Trophoblast cell (in vitro differentiated cells and primary cell): ENCODE measurements at regions not wholly inside any gene's neighbourhood (a gene's known extent, or its start where the extent isn't known, plus 50 kb on each side); places are given as distances from the start of the nearest gene placed in this dataset.

Experiments
- DNase-seq, 2 donors: peaks; one replicate each; pipeline ENCODE4 v3.0.0-alpha.2; 2016
- H2AFZ ChIP-seq: 2 replicates; pipeline ENCODE4 v1.6.1; 2013; ENCODE audit warnings: low read length, moderate library complexity, mild to moderate bottlenecking; ENCODE audit not compliant: insufficient read depth, poor library complexity
- H2AK5ac ChIP-seq: 2 replicates; pipeline ENCODE4 v1.6.1; 2013; ENCODE audit warnings: mild to moderate bottlenecking, low read length
- H2BK120ac ChIP-seq: 2 replicates; pipeline ENCODE4 v1.6.1; 2013; ENCODE audit warnings: low read length, mild to moderate bottlenecking, moderate library complexity; ENCODE audit not compliant: insufficient read depth, poor library complexity
- H2BK12ac ChIP-seq: 2 replicates; pipeline ENCODE4 v1.6.1; 2013; ENCODE audit warnings: mild to moderate bottlenecking, low read length, moderate library complexity
- H2BK5ac ChIP-seq: 2 replicates; pipeline ENCODE4 v1.6.1; 2013; ENCODE audit warnings: low read length, low read depth, moderate library complexity, mild to moderate bottlenecking; ENCODE audit not compliant: poor library complexity
- H3K14ac ChIP-seq: 2 replicates; pipeline ENCODE4 v1.6.1; 2013; ENCODE audit warnings: mild to moderate bottlenecking, low read length
- H3K18ac ChIP-seq: 2 replicates; pipeline ENCODE4 v1.6.1; 2013; ENCODE audit warnings: mild to moderate bottlenecking, low read length
- H3K23ac ChIP-seq: 2 replicates; pipeline ENCODE4 v1.6.1; 2013; ENCODE audit warnings: low read length
- H3K27ac ChIP-seq: 2 replicates; pipeline ENCODE4 v1.5.1; 2013; ENCODE audit warnings: low read depth, mild to moderate bottlenecking, inconsistent platforms, low read length, moderate library complexity
- H3K27me3 ChIP-seq: 2 replicates; pipeline ENCODE4 v1.6.1; 2013; ENCODE audit warnings: inconsistent platforms, mild to moderate bottlenecking, low read length, moderate library complexity; ENCODE audit not compliant: insufficient read depth
- H3K36me3 ChIP-seq, 2 experiments: 1 replicate in 1 of 2; 2 replicates in 1 of 2; pipeline ENCODE4 v1.6.1; 2013; ENCODE audit warnings: low read length in 2 of 2, mild to moderate bottlenecking in 2 of 2, moderate library complexity in 1 of 2; ENCODE audit not compliant: insufficient read depth in 2 of 2, control insufficient read depth in 1 of 2
- H3K4ac ChIP-seq: 2 replicates; pipeline ENCODE4 v1.6.1; 2013; ENCODE audit warnings: low read depth, mild to moderate bottlenecking, low read length, moderate library complexity
- H3K4me1 ChIP-seq, 2 experiments: 1 replicate in 1 of 2; 2 replicates in 1 of 2; pipeline ENCODE4 v1.6.1; 2013; ENCODE audit warnings: low read length in 2 of 2, mild to moderate bottlenecking in 2 of 2, moderate library complexity in 1 of 2; ENCODE audit not compliant: insufficient read depth in 2 of 2, control insufficient read depth in 1 of 2
- H3K4me2 ChIP-seq: 2 replicates; pipeline ENCODE4 v1.6.1; 2013; ENCODE audit warnings: inconsistent platforms, mild to moderate bottlenecking, low read length, moderate library complexity
- H3K4me3 ChIP-seq: 2 replicates; pipeline ENCODE4 v1.5.1; 2013; ENCODE audit warnings: mild to moderate bottlenecking, low read depth, low read length, inconsistent platforms
- H3K79me1 ChIP-seq: one replicate; pipeline ENCODE4 v1.6.1; 2013; ENCODE audit warnings: low read length
- H3K79me2 ChIP-seq: 2 replicates; pipeline ENCODE4 v1.6.1; 2013; ENCODE audit warnings: low read length, mild to moderate bottlenecking; ENCODE audit not compliant: control insufficient read depth, insufficient read depth, poor library complexity
- H3K9ac ChIP-seq: 2 replicates; pipeline ENCODE4 v1.6.1; 2013; ENCODE audit warnings: mild to moderate bottlenecking, low read length
- H3K9me3 ChIP-seq: 2 replicates; pipeline ENCODE4 v1.6.1; 2013; ENCODE audit warnings: low read depth, mild to moderate bottlenecking, control low read depth, inconsistent platforms, low read length; ENCODE audit not compliant: insufficient read depth
- H4K12ac ChIP-seq: 2 replicates; pipeline ENCODE4 v1.6.1; 2013; ENCODE audit warnings: low read depth, mild to moderate bottlenecking, low read length, moderate library complexity
- H4K8ac ChIP-seq: 2 replicates; pipeline ENCODE4 v1.6.1; 2013; ENCODE audit warnings: low read depth, mild to moderate bottlenecking, low read length, moderate library complexity
- H4K91ac ChIP-seq: one replicate; pipeline ENCODE4 v1.6.1; 2013; ENCODE audit warnings: low read depth, mild to moderate bottlenecking, low read length, moderate library complexity
- WGBS: extraction: QIAGEN DNeasy Blood & Tissue Kit; methylation state at CpG from one replicate; pipeline ENCODE4 v1.1.7; 2013; ENCODE audit warnings: missing lambda C conversion rate; ENCODE audit not compliant: insufficient read length, insufficient coverage; ENCODE audit errors: extremely low coverage; 5-methylcytosine and 5-hydroxymethylcytosine counted together

DNA sequence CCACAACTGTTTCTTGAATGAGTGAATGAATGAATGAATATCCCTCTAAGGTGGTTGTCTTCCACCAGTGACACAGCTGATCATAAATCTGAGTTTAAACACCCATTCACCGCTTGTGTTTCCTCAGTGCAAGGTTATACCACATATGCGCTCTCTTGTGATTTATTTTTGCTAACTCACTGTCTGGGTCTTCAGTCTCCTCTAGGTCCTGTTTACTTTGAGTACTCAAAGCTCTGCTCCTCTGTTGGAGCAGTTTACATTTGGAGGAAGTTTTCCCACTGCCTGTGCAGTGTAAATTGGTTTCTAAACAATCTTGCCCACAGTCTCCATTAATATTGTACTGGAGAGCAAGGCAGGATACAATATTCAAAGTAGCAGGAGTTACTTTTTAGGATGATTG is 212.6 kb upstream of the JADE1 start:
- Histone ChIP-seq H3K79me2 (no peaks in the 10 kb centered on the region), H3K36me3 (no peaks in the 10 kb centered on the region), H3K27ac (no peak overlapping the region), H3K14ac (no peak overlapping the region), H3K18ac (no peak overlapping the region), H4K12ac (no peak overlapping the region), H2AFZ (no peak overlapping the region), H3K27me3 (no peaks in the 10 kb centered on the region), H3K9ac (no peak overlapping the region), H4K91ac (no peak overlapping the region), H3K23ac (no peak overlapping the region), H3K4ac (no peak overlapping the region), H2BK12ac (no peak overlapping the region), H2AK5ac (no peak overlapping the region), H3K9me3 (peaks cover 2% of the 10 kb centered on the region), H2BK120ac (no peak overlapping the region), H3K79me1 (peaks cover 10% of the 10 kb centered on the region), H3K4me3 (no peak overlapping the region), H4K8ac (no peak overlapping the region), H3K4me1 (peaks cover 15 to 24% of the 10 kb centered on the region in 2 experiments), H2BK5ac (no peak overlapping the region), H3K4me2 (no peak overlapping the region)
- WGBS = no CpG with 5 or more reads among the region's 2 CpGs
- no peak for DNase-seq

DNA sequence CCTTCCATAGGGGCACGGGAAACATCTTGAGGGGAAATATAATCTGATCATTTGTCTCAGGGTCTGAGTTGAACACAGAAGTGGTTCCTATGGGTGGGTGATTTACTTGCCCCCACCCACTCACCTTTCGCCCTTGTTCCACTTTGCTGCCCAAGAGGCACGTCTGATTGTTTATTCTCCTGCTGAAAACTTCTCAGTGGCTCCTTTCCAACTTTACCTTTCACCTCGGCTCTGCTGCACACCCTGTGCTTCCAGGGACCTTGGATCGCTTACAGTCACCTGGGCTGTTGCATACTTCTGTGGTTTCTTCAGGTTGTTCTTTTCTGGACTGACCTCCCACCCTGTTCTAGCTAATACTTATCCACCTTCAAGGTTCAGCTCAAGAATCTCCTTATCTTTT is 213.4 kb upstream of the JADE1 start:
- no peak overlapping the region for H3K4me3 ChIP-seq
- no CpG with 5 or more reads among the region's 5 CpGs for WGBS
- H2BK120ac ChIP-seq = no peak overlapping the region
- H3K9me3 ChIP-seq = peaks cover 2% of the 10 kb centered on the region
- peak overlapping the region; percentile 15 for H4K8ac ChIP-seq
- no peak overlapping the region for H3K14ac ChIP-seq
- no peak overlapping the region for H2BK5ac ChIP-seq
- no peak overlapping the region for H3K9ac ChIP-seq
- no peak overlapping the region for H3K27ac ChIP-seq
- no peak overlapping the region for H3K4me2 ChIP-seq
- peak overlapping the region; percentile 41 for H4K91ac ChIP-seq
- H3K36me3 ChIP-seq = no peaks in the 10 kb centered on the region
- no peak overlapping the region for H3K18ac ChIP-seq
- no peak overlapping the region for H2AK5ac ChIP-seq
- H3K79me2 ChIP-seq = peaks cover 1% of the 10 kb centered on the region
- H2AFZ ChIP-seq = no peak overlapping the region
- H3K4ac ChIP-seq = no peak overlapping the region
- H3K79me1 ChIP-seq = peaks cover 8% of the 10 kb centered on the region
- DNase-seq = no peak
- H3K23ac ChIP-seq = no peak overlapping the region
- peak overlapping the region; percentile 61 for H2BK12ac ChIP-seq
- no peak overlapping the region for H4K12ac ChIP-seq
- H3K27me3 ChIP-seq = no peaks in the 10 kb centered on the region
- peaks cover 17 to 23% of the 10 kb centered on the region in 2 experiments for H3K4me1 ChIP-seq

DNA sequence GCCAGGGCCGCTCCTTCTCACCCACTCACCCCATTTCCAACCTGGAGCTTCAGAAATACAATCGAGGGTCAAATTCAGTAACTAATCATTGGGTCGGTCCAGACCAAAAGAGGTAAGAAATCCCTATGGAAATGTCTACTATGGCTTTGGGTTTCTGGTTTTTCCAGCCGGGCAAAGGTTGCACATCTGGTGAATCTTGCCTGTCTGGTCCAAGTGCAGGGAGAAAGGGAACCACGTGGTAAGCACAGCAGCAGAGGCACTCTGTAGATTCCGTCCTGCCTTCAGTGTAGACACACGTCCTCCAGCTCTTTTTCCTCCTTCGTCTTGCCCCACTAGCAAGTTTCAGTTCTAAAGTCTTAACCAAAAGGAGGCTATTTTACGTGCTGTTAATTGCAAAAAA is 218.0 kb upstream of the JADE1 start:
- Histone ChIP-seq H2BK5ac (peak overlapping the region; percentile 12), H2AK5ac (no peak overlapping the region), H2BK120ac (peak overlapping the region; percentile 80), H4K91ac (peak overlapping the region; percentile 32), H4K8ac (peak overlapping the region; percentile 68), H3K23ac (no peak overlapping the region), H3K18ac (no peak overlapping the region), H3K4me3 (no peak overlapping the region), H3K14ac (peak overlapping the region; percentile 59), H3K4ac (no peak overlapping the region), H3K9ac (no peak overlapping the region), H3K9me3 (peaks cover 2% of the 10 kb centered on the region), H4K12ac (no peak overlapping the region), H3K79me1 (peaks cover 2% of the 10 kb centered on the region), H2AFZ (no peak overlapping the region), H3K27me3 (no peaks in the 10 kb centered on the region), H2BK12ac (peak overlapping the region; percentile 42), H3K79me2 (peaks cover 1% of the 10 kb centered on the region), H3K4me2 (no peak overlapping the region), H3K36me3 (no peaks in the 10 kb centered on the region), H3K27ac (no peak overlapping the region), H3K4me1 (peaks cover 3% of the 10 kb centered on the region in 2 experiments)
- peak; percentile 68 to 80 for DNase-seq
- no CpG with 5 or more reads among the region's 9 CpGs for WGBS

DNA sequence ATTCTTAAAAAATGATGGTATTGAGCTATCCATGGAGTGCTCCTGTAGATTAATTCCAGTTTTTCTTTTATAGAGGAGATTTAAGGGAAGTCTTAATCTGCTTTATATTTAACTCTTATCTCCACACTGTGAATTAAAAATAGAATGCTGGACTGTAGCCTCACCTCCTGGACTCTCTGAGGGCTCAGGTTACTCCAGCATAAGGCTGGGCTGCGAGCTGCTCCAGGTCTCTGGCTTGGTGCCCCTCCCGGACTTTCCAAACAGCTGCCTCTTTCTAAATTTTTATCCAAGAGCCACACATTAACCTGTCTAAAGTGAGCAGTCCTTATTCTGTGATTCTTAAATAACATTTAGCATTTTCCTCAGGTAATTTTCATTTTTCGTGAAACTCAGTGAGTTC is 218.7 kb upstream of the JADE1 start:
- H2BK5ac ChIP-seq = no peak overlapping the region
- H3K79me2 ChIP-seq = peaks cover 1% of the 10 kb centered on the region
- H2BK12ac ChIP-seq = no peak overlapping the region
- no peak overlapping the region for H3K18ac ChIP-seq
- H2AK5ac ChIP-seq = no peak overlapping the region
- peaks cover 2% of the 10 kb centered on the region for H3K9me3 ChIP-seq
- H2AFZ ChIP-seq = no peak overlapping the region
- no CpG with 5 or more reads among the region's 3 CpGs for WGBS
- no peak overlapping the region for H4K12ac ChIP-seq
- no peak overlapping the region for H3K4me3 ChIP-seq
- H2BK120ac ChIP-seq = no peak overlapping the region
- H3K27ac ChIP-seq = no peak overlapping the region
- H3K9ac ChIP-seq = no peak overlapping the region
- H3K4me1 ChIP-seq = peaks cover 3% of the 10 kb centered on the region in 2 experiments
- H3K4me2 ChIP-seq = no peak overlapping the region
- no peaks in the 10 kb centered on the region for H3K79me1 ChIP-seq
- no peaks in the 10 kb centered on the region for H3K36me3 ChIP-seq
- no peaks in the 10 kb centered on the region for H3K27me3 ChIP-seq
- H4K8ac ChIP-seq = no peak overlapping the region
- H3K23ac ChIP-seq = no peak overlapping the region
- no peak overlapping the region for H3K14ac ChIP-seq
- H4K91ac ChIP-seq = peak overlapping the region; percentile 64
- H3K4ac ChIP-seq = no peak overlapping the region
- no peak for DNase-seq
